ENCODE measurements at regions not wholly inside any gene's neighbourhood (a gene's known extent, or its start where the extent isn't known, plus 50 kb on each side); places are given as distances from the start of the nearest gene placed in this dataset.

DNA sequence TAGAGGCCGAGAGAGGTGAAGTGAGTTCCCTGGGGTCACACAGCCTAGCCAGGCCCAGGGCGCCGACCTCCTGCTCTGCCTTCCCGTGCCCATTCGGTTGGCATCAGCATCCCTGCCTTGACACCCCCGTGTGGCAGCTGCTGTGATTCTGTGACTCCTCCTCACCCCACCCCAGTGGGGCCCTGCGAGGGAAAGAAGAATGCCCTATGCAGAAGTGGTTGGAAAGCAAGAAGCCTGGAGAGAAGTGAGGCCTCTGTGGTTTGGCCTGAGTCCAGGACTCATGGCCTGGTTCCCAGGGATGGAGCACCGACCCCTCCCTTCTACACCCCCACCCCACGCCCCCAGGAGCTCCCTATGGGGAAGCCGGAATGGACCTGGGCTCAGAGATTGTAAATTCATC lies 296.2 kb downstream of the SEC14L1 start:
- peaks cover 65 to 94% (median 88%) of the 10 kb centered on the region in 7 donors for H3K4me1 Mint-ChIP-seq
- peak overlapping the region; percentile 84 to 98 (median 95) for H3K4me3 Mint-ChIP-seq
- ATAC-seq (peak; percentile 17), DNase-seq (peak in 1 of 9 donors; percentile 53)
- intact Hi-C loops (cut with micrococcal nuclease), result no loop called here
- ChIA-PET POLR2A (interaction anchor here (0.8 to 66.9 kb wide), 9 partner anchors 12 to 521 kb away, joined by 3 to 3353 read pairs (median 22); partner anchors contain the start of gene TNRC6C), CTCF (interaction anchor here (0.9 to 3.7 kb wide), 4 partner anchors 11 to 106 kb away, joined by 3 to 11 read pairs (median 6); no protein-coding TSS in a partner anchor)
- Histone ChIP-seq H3K4me3 (ENCODE audit: low read length) (peak overlapping the region; percentile 67), H3K4me1 (ENCODE audit: control insufficient read depth in 2 of 2, insufficient read depth in 2 of 2, low read length in 2 of 2) (peaks cover 91 to 99% of the 10 kb centered on the region in 2 donors), H3K9me3 (ENCODE audit: control insufficient read depth in 2 of 3, low read length in 3 of 3) (no peaks in the 10 kb centered on the region), H3K27me3 (ENCODE audit: control insufficient read depth in 2 of 2, insufficient read depth in 2 of 2, low read length in 2 of 2) (no peaks in the 10 kb centered on the region), H3K27ac (ENCODE audit: low read depth, low read length) (peak overlapping the region; percentile 92), H3K36me3 (ENCODE audit: control insufficient read depth in 2 of 3, insufficient read depth in 3 of 3, low read length in 3 of 3) (no peaks in the 10 kb centered on the region)
- peaks cover 0 to 27% (median 0%) of the 10 kb centered on the region in 5 donors for H3K36me3 Mint-ChIP-seq
- no peaks in the 10 kb centered on the region for H3K27me3 Mint-ChIP-seq
- H3K27ac Mint-ChIP-seq, result peak overlapping the region; percentile 85 to 100 (median 99)
- no peaks in the 10 kb centered on the region for H3K9me3 Mint-ChIP-seq

DNA sequence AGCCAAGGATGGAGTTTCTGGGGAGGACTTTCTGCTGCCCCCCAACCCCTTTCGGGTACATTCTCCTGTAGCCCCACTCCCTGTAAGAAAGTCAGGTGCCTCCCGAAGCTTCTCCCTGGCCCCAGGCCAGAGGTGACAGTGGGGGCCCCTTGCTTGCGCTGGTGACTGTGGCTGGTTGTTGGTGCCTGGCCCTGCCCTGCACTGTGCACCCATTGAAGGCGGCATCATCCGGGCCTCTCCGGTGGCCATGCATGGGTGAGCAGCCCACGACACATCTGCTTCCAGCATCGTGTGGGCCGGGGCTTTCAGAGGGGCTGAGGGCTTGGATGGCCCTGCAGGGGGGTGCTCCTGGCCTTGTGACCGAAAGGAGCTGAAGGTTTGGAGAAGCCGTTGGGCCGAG lies 297.0 kb downstream of the SEC14L1 start:
- no peaks in the 10 kb centered on the region for H3K9me3 ChIP-seq (ENCODE audit: control insufficient read depth in 2 of 3, low read length in 3 of 3)
- peaks cover 98% of the 10 kb centered on the region in 2 donors for H3K4me1 ChIP-seq (ENCODE audit: control insufficient read depth in 2 of 2, insufficient read depth in 2 of 2, low read length in 2 of 2)
- no peaks in the 10 kb centered on the region for H3K36me3 ChIP-seq (ENCODE audit: control insufficient read depth in 2 of 3, insufficient read depth in 3 of 3, low read length in 3 of 3)
- Mint-ChIP-seq H3K4me3 (peak overlapping the region; percentile 37 to 98 (median 94)), H3K4me1 (peaks cover 69 to 94% (median 89%) of the 10 kb centered on the region in 7 donors), H3K36me3 (peaks cover 0 to 22% (median 0%) of the 10 kb centered on the region in 5 donors), H3K27ac (peak overlapping the region; percentile 85 to 100 (median 99)), H3K27me3 (no peaks in the 10 kb centered on the region), H3K9me3 (no peaks in the 10 kb centered on the region)
- H3K4me3 ChIP-seq (ENCODE audit: low read length), result peak overlapping the region; percentile 13
- peak overlapping the region; percentile 92 for H3K27ac ChIP-seq (ENCODE audit: low read depth, low read length)
- ChIA-PET POLR2A (interaction anchor here (0.5 to 66.9 kb wide), 8 partner anchors 13 to 64 kb away, joined by 3 to 3353 read pairs (median 14); no protein-coding TSS in a partner anchor), CTCF (interaction anchor here (0.9 to 2.2 kb wide), 2 partner anchors 23 to 38 kb away, joined by 3 to 8 read pairs; no protein-coding TSS in a partner anchor)
- intact Hi-C loops (cut with micrococcal nuclease), result no loop called here
- ATAC-seq (no peak), DNase-seq (no peak)
- H3K27me3 ChIP-seq (ENCODE audit: control insufficient read depth in 2 of 2, insufficient read depth in 2 of 2, low read length in 2 of 2), result no peaks in the 10 kb centered on the region

DNA sequence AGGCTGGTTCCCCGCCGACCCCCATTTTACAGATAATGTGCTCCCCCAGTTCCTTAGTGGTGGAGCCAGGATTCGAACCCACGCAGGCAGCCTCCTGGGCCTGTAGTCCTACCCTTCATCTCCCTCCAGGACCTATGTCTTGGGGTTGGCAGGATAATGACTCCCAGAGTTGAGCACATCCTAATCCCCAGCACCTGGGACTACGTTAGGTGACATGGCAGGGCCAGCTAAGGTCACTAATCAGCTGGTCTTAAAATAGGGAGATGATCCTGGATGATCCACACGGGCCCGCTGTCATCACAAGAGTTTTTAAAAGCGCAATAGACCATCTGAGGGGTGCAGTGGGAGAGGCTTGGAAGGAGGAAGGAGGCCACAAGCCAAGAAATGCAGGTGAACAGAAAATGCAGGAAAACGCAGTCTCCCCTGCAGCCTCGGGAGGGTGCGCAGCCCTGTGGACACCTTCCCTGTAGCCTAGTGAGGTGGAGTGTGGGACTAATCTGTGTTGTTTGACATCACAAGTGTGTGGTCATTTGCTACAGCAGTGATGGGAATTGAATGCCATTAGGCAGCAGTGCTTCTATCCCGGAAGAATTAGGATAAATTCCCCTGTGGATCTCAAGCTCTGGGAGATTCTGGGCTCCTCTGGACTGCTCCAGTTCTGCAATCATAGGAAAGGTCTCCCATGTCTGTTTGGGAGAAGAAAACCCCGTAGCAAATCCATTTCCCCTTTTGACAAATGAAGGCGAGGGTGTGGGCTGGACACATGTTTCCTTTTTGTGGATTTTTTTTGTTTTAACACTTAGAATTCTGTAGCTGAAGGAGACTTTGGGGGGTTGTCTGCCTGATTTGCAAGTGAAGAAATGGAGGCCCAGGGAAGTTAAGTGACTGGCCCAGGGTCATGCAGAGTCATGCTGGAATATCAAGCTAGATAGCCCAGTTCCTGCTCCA lies 297.7 kb downstream of the SEC14L1 start:
- Histone ChIP-seq H3K36me3 (ENCODE audit: control insufficient read depth in 2 of 3, insufficient read depth in 3 of 3, low read length in 3 of 3) (no peaks in the 10 kb centered on the region), H3K9me3 (ENCODE audit: control insufficient read depth in 2 of 3, low read length in 3 of 3) (no peaks in the 10 kb centered on the region), H3K27me3 (ENCODE audit: control insufficient read depth in 2 of 2, insufficient read depth in 2 of 2, low read length in 2 of 2) (no peaks in the 10 kb centered on the region), H3K4me1 (ENCODE audit: control insufficient read depth in 2 of 2, insufficient read depth in 2 of 2, low read length in 2 of 2) (peaks cover 98% of the 10 kb centered on the region in 2 donors), H3K4me3 (ENCODE audit: low read length) (peak overlapping the region; percentile 29), H3K27ac (ENCODE audit: low read depth, low read length) (peak overlapping the region; percentile 92)
- Mint-ChIP-seq H3K27ac (peak overlapping the region; percentile 93 to 100 (median 99)), H3K36me3 (peaks cover 0 to 26% (median 0%) of the 10 kb centered on the region in 5 donors), H3K4me3 (peak overlapping the region; percentile 70 to 98 (median 86)), H3K4me1 (peaks cover 76 to 98% (median 96%) of the 10 kb centered on the region in 7 donors), H3K27me3 (no peaks in the 10 kb centered on the region), H3K9me3 (peaks cover 0 to 2% (median 0%) of the 10 kb centered on the region in 11 donors)
- DNase-seq (no peak), ATAC-seq (no peak)
- POLR2A ChIA-PET, result interaction anchor here (0.5 to 66.9 kb wide), 10 partner anchors 14 to 520 kb away, joined by 3 to 3353 read pairs (median 13); partner anchors contain the start of gene TNRC6C
- CTCF ChIA-PET, result interaction anchor here (0.9 to 2.2 kb wide), 6 partner anchors 10 to 39 kb away, joined by 3 to 8 read pairs (median 4); no protein-coding TSS in a partner anchor
- intact Hi-C loops (cut with micrococcal nuclease), result no loop called here

DNA sequence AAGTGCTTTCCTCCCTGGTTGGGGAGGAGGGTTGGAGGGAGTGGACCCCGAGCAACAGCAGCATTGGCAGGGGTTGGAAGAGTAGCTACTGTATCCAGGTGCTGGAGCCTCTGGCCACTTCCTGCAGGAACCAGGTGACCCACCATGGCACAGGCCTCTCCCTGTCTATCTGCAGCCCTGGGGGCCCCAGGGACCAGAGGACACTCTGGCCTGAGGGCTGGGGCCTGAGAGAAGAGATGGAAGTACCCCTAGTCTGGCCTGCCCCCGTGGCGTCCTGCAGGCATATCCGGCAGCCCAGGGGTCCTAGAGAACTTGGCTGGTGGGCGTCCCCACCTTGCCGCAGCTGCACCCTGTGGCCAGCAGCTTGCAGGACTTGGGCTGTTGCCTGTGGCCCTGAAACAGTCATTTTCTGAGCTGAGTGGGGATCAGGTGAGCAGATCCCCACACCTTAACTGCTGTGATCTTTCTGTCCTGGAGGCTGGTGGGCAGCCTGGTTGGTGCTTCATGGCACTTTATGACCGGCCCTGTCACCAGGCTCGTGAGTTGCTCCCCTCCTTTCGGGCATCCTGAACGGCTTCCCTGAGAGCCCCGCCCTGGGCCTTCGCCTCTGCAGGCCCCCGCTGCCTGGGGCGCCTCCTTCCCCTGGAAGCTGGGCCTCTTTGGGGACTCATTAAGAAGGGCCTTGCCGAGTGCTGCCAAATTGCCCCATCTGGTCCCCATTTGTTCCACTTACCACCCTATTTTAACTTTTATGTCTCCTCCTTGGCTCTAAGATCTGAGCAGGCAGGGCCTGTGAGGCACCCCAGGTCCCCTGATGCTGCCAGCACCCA lies 298.6 kb downstream of the SEC14L1 start:
- Mint-ChIP-seq H3K27ac (peak overlapping the region; percentile 93 to 100 (median 99)), H3K9me3 (peaks cover 0 to 3% (median 0%) of the 10 kb centered on the region in 11 donors), H3K4me1 (peaks cover 82 to 99% (median 97%) of the 10 kb centered on the region in 7 donors), H3K36me3 (peaks cover 0 to 26% (median 0%) of the 10 kb centered on the region in 5 donors), H3K27me3 (no peaks in the 10 kb centered on the region), H3K4me3 (peak overlapping the region; percentile 70 to 98 (median 86))
- Histone ChIP-seq H3K36me3 (ENCODE audit: control insufficient read depth in 2 of 3, insufficient read depth in 3 of 3, low read length in 3 of 3) (no peaks in the 10 kb centered on the region), H3K9me3 (ENCODE audit: control insufficient read depth in 2 of 3, low read length in 3 of 3) (no peaks in the 10 kb centered on the region), H3K27me3 (ENCODE audit: control insufficient read depth in 2 of 2, insufficient read depth in 2 of 2, low read length in 2 of 2) (no peaks in the 10 kb centered on the region), H3K4me3 (ENCODE audit: low read length) (peak overlapping the region; percentile 29), H3K27ac (ENCODE audit: low read depth, low read length) (peak overlapping the region; percentile 92), H3K4me1 (ENCODE audit: control insufficient read depth in 2 of 2, insufficient read depth in 2 of 2, low read length in 2 of 2) (peaks cover 99 to 100% of the 10 kb centered on the region in 2 donors)
- DNase-seq (no peak), ATAC-seq (no peak)
- POLR2A ChIA-PET, result interaction anchor here (0.8 to 66.9 kb wide), 8 partner anchors 14 to 519 kb away, joined by 3 to 3353 read pairs (median 34); partner anchors contain the start of gene TNRC6C
- intact Hi-C loops (cut with micrococcal nuclease), result loop anchor here (2.0 to 10.0 kb wide), 5 partner anchors 35 to 1315 kb away; partner anchors contain the start of genes MFSD11 (in 1 of the 2) and SRSF2 (in 1 of the 2)
- CTCF ChIA-PET, result interaction anchor here (1.2 to 2.6 kb wide), 6 partner anchors 10 to 36 kb away, joined by 3 to 19 read pairs (median 4); no protein-coding TSS in a partner anchor

DNA sequence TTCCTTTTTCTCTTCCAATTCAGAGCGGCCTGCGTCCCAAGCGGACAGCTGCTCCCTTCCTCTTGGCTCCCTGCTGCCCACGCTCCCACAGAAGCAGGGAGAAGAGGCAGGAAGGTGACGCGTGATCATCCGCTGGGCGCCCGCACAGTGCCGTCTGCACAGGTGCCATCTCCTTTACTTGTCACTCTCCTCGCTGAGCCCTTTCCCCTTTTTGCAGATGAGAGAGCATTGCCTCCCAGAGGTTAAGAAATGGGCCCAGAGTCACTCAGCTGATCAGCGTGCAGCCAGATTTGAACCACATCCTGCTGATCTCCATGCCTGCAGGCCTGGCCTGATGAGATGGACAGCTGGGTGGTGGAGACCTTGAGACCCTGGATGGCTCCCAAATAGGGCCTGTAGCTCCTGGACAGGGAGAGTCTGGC lies 299.8 kb downstream of the SEC14L1 start:
- Mint-ChIP-seq H3K4me1 (peaks cover 85 to 99% (median 97%) of the 10 kb centered on the region in 7 donors), H3K27ac (peak overlapping the region; percentile 93 to 100 (median 99)), H3K9me3 (peaks cover 0 to 9% (median 0%) of the 10 kb centered on the region in 11 donors), H3K36me3 (peaks cover 0 to 18% (median 0%) of the 10 kb centered on the region in 5 donors), H3K27me3 (no peaks in the 10 kb centered on the region), H3K4me3 (peak overlapping the region; percentile 79 to 98 (median 88))
- Histone ChIP-seq H3K27me3 (ENCODE audit: control insufficient read depth in 2 of 2, insufficient read depth in 2 of 2, low read length in 2 of 2) (no peaks in the 10 kb centered on the region), H3K27ac (ENCODE audit: low read depth, low read length) (peak overlapping the region; percentile 92), H3K36me3 (ENCODE audit: control insufficient read depth in 2 of 3, insufficient read depth in 3 of 3, low read length in 3 of 3) (no peaks in the 10 kb centered on the region), H3K9me3 (ENCODE audit: control insufficient read depth in 2 of 3, low read length in 3 of 3) (no peaks in the 10 kb centered on the region), H3K4me3 (ENCODE audit: low read length) (peak overlapping the region; percentile 44), H3K4me1 (ENCODE audit: control insufficient read depth in 2 of 2, insufficient read depth in 2 of 2, low read length in 2 of 2) (peaks cover 98 to 99% of the 10 kb centered on the region in 2 donors)
- ChIA-PET CTCF (interaction anchor here (1.1 to 2.6 kb wide), 17 partner anchors 8 to 109 kb away, joined by 3 to 21 read pairs (median 7); no protein-coding TSS in a partner anchor), POLR2A (interaction anchor here (0.9 to 66.9 kb wide), 17 partner anchors 16 to 694 kb away, joined by 3 to 3353 read pairs (median 6); partner anchors contain the start of genes TMC6 and TNRC6C)
- DNase-seq (peak in 4 of 9 donors; percentile 46 to 55 (median 52)), ATAC-seq (no peak)
- intact Hi-C loops (cut with micrococcal nuclease), result loop anchor here (2.0 to 10.0 kb wide), 5 partner anchors 36 to 1314 kb away; partner anchors contain the start of genes MFSD11 (in 1 of the 2) and SRSF2 (in 1 of the 2)
